ENCODE measurements at regions not wholly inside any gene's neighbourhood (a gene's known extent, or its start where the extent isn't known, plus 50 kb on each side); places are given as distances from the start of the nearest gene placed in this dataset.
"Not testable (repeated sequence)": the region's sequence is repeated elsewhere in the genome, so short reads cannot be mapped to it uniquely, and the experiment has no call there.

DNA sequence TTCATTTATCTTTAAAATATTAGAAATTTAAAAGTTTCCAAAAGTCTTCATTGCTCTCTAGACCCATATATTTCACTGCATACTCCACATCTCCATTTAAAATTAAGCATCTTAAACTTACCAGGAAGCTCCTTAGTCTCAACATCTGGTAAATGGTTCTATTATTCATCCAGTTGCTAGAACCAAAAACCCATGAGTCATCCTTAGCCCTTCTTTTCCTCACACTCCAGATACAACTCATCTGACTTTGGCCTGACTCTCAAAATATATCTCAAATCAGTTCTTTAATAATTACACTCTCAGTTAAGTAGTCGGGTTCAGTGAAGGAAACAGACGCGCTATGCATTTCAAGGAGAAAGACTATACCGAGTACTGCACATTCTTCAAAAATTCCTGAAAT is 110.2 kb upstream of the COX7C start:
- DNase-seq (ENCODE audit: low spot score), result no peak
- Histone ChIP-seq H3K4me1 (ENCODE audit: insufficient read depth, poor library complexity, severe bottlenecking) (no peaks in the 10 kb centered on the region), H3K27ac (ENCODE audit: poor library complexity, severe bottlenecking) (no peak overlapping the region), H3K9me3 (ENCODE audit: severe bottlenecking) (no peaks in the 10 kb centered on the region), H3K4me3 (ENCODE audit: severe bottlenecking) (no peak overlapping the region), H3K27me3 (ENCODE audit: insufficient read depth, poor library complexity, severe bottlenecking) (no peaks in the 10 kb centered on the region), H3K36me3 (ENCODE audit: low read depth) (no peaks in the 10 kb centered on the region)
- no peak for ATAC-seq (ENCODE audit: low read depth)
- TF ChIP-seq, protein P1, sequence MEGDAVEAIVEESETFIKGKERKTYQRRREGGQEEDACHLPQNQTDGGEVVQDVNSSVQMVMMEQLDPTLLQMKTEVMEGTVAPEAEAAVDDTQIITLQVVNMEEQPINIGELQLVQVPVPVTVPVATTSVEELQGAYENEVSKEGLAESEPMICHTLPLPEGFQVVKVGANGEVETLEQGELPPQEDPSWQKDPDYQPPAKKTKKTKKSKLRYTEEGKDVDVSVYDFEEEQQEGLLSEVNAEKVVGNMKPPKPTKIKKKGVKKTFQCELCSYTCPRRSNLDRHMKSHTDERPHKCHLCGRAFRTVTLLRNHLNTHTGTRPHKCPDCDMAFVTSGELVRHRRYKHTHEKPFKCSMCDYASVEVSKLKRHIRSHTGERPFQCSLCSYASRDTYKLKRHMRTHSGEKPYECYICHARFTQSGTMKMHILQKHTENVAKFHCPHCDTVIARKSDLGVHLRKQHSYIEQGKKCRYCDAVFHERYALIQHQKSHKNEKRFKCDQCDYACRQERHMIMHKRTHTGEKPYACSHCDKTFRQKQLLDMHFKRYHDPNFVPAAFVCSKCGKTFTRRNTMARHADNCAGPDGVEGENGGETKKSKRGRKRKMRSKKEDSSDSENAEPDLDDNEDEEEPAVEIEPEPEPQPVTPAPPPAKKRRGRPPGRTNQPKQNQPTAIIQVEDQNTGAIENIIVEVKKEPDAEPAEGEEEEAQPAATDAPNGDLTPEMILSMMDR (IDR thresholded peaks at IDR 0.05; ENCODE audit: poor library complexity, severe bottlenecking), result no peak

DNA sequence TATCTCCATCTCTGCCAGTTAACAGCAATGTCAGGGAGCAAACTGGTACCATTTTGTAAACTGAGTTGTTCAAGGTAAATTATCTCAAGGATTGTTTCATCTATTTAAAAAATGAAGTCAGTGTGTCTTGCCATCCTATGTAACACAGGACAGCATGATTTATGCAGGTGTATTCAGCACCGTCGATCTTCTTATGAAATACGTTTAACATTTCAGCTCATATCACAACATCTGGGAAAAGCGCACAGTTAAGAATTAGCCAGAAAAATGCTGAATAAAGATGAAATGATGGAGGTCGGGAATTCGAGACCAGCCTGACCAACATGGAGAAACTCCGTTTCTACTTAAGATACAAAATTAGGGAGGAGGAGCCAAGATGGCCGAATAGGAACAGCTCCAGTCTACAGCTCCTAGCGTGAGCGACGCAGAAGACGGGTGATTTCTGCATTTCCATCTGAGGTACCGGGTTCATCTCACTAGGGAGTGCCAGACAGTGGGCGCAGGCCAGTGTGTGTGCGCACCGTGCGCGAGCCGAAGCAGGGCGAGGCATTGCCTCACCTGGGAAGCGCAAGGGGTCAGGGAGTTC is 107.3 kb upstream of the COX7C start:
- not testable (repeated sequence) for DNase-seq (ENCODE audit: low spot score); ATAC-seq (ENCODE audit: low read depth); H3K4me3 ChIP-seq (ENCODE audit: severe bottlenecking)

DNA sequence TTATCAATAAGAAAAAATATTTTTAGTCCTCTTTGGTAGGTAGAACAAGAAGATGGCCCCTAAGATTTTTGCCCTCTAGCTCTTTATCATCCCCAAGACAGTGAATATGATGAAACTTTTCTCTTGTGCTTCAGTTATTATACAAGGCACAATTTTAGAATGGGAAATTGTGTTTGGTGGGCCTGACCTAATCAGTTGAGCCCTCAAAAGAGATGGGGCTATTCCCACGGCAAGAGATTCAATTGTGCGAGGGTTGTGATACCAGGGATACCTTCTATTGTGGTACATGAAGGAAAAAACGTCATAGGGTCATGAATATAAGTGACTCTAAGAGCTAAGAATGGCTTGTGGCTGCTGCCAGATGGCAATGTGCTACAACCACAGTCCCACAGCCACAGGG is 94.0 kb upstream of the COX7C start:
- H3K9me3 ChIP-seq (ENCODE audit: severe bottlenecking), result no peaks in the 10 kb centered on the region
- no peaks in the 10 kb centered on the region for H3K4me1 ChIP-seq (ENCODE audit: insufficient read depth, poor library complexity, severe bottlenecking)
- H3K27me3 ChIP-seq (ENCODE audit: insufficient read depth, poor library complexity, severe bottlenecking), result peaks cover 13% of the 10 kb centered on the region
- DNase-seq (ENCODE audit: low spot score) (no peak), ATAC-seq (ENCODE audit: low read depth) (no peak)
- TF ChIP-seq, protein P1 (IDR thresholded peaks at IDR 0.05; ENCODE audit: poor library complexity, severe bottlenecking), result no peak
- no peak overlapping the region for H3K27ac ChIP-seq (ENCODE audit: poor library complexity, severe bottlenecking)
- H3K4me3 ChIP-seq (ENCODE audit: severe bottlenecking), result no peak overlapping the region
- no peaks in the 10 kb centered on the region for H3K36me3 ChIP-seq (ENCODE audit: low read depth)

More for the DNA sequence above, 107.3 kb upstream of the COX7C start:
- H3K4me1 ChIP-seq (ENCODE audit: insufficient read depth, poor library complexity, severe bottlenecking); H3K27ac ChIP-seq (ENCODE audit: poor library complexity, severe bottlenecking); H3K27me3 ChIP-seq (ENCODE audit: insufficient read depth, poor library complexity, severe bottlenecking); H3K9me3 ChIP-seq (ENCODE audit: severe bottlenecking); H3K36me3 ChIP-seq (ENCODE audit: low read depth): not testable (repeated sequence)

DNA sequence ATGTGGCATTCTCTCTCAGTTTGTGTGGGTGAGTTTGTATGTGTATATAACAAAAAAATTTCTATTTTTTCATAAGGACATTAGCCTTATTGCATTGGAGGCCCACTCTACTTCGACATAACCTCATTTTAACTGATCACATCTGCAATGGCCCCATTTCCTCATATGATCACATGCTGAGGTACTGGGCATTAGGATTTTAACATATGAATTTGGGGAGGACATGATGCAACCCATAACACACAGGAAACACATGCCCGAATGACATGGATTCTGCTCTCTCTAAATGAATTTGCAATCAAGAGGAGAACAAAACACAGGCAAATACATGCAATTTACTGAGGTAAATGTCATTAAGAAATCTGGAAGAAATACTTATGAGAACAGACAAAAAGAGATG is 92.1 kb upstream of the COX7C start:
- H3K4me3 ChIP-seq (ENCODE audit: severe bottlenecking), result no peak overlapping the region
- DNase-seq (ENCODE audit: low spot score) (no peak), ATAC-seq (ENCODE audit: low read depth) (no peak)
- H3K4me1 ChIP-seq (ENCODE audit: insufficient read depth, poor library complexity, severe bottlenecking), result no peaks in the 10 kb centered on the region
- no peaks in the 10 kb centered on the region for H3K36me3 ChIP-seq (ENCODE audit: low read depth)
- no peaks in the 10 kb centered on the region for H3K9me3 ChIP-seq (ENCODE audit: severe bottlenecking)
- no peak overlapping the region for H3K27ac ChIP-seq (ENCODE audit: poor library complexity, severe bottlenecking)
- peaks cover 11% of the 10 kb centered on the region for H3K27me3 ChIP-seq (ENCODE audit: insufficient read depth, poor library complexity, severe bottlenecking)
- TF ChIP-seq, protein P1 (IDR thresholded peaks at IDR 0.05; ENCODE audit: poor library complexity, severe bottlenecking), result no peak

DNA sequence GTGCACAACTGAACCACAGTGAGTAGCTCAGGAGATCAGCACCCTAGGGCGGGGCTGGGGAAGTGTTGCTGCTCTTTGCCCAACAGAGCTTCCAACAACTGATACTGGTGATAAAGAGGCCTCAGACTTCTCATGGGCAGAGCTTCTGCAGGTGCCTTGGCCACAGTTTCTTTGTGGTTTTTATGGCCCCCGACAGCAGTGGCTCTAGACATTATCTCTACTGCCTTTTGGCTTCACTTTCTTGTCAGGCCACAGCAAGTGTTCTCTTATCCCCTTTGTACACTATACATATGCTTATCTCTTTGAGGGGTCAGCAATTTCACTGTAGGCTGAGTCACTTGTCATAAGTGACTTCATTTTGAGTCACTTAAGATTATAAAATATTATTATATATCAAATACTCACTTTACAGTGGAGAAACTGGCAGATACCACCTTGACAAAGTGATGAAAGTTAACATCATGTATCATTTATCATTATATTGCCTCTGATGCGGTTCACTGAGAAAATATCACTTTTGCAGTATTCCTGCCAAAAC is 90.9 kb upstream of the COX7C start:
- Histone ChIP-seq H3K27ac (ENCODE audit: poor library complexity, severe bottlenecking) (no peak overlapping the region), H3K36me3 (ENCODE audit: low read depth) (no peaks in the 10 kb centered on the region), H3K27me3 (ENCODE audit: insufficient read depth, poor library complexity, severe bottlenecking) (peaks cover 16% of the 10 kb centered on the region), H3K9me3 (ENCODE audit: severe bottlenecking) (no peaks in the 10 kb centered on the region), H3K4me1 (ENCODE audit: insufficient read depth, poor library complexity, severe bottlenecking) (no peaks in the 10 kb centered on the region), H3K4me3 (ENCODE audit: severe bottlenecking) (no peak overlapping the region)
- ATAC-seq (ENCODE audit: low read depth) (no peak), DNase-seq (ENCODE audit: low spot score) (no peak)
- TF ChIP-seq, protein P1 (IDR thresholded peaks at IDR 0.05; ENCODE audit: poor library complexity, severe bottlenecking), result no peak

Data from RWPE2 (cell line).